ENCODE measurements at regions not wholly inside any gene's neighbourhood (a gene's known extent, or its start where the extent isn't known, plus 50 kb on each side); places are given as distances from the start of the nearest gene placed in this dataset.

- DNase-seq = no peak
These were observed 103.7 kb upstream of the TPM1 start for GRCh38 chr15:62938825-62939224.

DNA sequence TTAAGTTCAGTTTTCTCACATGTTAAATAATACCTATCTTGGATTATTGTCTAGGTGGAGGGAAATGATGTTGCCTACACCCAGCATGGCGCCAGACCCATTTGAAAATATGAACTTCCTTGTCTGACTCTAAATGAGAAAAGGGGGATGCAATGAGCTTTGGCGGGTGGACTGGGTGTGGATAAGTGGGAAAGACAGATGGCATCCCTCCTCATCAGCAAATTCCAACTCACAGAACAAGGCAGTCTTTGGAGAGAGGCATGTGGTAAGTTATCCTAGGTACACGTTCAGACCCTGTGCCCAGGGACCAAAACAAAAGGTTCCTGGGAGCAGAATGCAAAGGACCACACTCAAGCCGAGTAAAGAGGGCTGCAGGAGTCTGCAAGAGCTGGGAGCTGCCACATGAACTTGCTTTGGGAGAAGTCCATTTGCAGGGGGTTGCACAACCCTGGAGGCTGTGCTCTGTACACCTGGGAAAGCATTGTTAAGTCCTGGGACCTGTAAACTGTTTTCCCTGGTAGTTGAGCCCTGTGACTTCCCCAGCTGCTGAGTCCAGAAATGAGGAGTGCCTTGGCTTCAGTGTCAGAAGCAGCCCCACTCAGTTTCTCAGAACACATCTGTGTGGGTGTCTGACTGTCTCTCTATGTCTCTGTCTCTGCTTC, 102.3 kb upstream of the TPM1 start:
- DNase-seq = no peak

DNA sequence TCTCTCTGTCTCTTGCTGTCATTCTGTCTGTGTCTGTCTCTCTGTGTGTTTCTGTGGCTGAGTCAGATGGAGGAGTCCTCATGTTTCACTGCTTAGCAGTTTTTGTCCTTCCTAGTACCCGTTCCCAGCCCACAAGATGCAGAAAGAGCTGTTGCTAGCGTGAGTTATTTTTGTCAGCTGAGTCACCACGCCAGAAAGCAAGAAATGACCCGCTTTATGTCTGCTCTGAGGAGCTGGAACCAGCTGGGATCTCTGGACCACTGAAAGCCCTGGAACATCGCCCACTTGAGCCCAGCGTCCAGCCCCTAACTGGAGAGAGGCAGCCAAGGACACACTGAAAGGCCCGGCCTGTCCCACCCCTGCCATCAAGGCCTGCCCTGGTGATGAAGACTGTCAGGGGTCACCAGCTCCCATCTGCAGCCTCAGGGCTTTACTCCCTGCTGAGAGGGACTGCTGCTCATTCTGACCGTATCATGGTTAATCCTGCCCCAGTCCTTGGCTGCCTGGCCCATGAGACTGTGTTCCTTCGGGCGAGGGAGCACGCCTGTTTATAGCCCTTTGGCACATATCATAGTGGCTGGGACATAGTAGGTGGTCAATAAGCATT, 101.7 kb upstream of the TPM1 start:
- DNase-seq = no peak

GRCh38 chr15:62941699-62942098, 100.8 kb upstream of the TPM1 start:
- DNase-seq = no peak

- no peak for DNase-seq
These were observed 100.1 kb upstream of the TPM1 start for GRCh38 chr15:62942428-62942827.

GRCh38 chr15:62945063-62945462, 97.5 kb upstream of the TPM1 start:
- no peak for DNase-seq

DNA sequence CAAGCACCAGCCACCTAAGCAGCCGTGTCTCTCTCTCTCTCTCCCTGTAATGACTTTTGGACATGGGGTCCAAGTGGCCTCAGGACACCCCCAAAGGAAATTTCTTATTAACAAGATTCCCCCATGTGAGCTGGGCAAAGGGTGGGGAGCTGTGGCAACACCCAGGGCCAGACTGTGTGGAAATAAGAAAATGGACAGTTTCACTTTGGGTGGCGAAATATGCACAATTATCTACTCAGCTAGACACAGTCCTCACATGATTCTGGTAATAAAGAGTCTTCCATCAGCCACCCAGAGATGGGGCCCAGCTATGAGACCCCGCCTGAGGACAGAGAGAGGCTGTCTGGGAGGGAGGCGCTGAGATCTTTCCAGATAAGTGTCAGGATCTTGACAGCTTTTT, 96.8 kb upstream of the TPM1 start:
- no peak for DNase-seq

GRCh38 chr15:62946940-62947339, 95.6 kb upstream of the TPM1 start:
- DNase-seq = no peak

- no peak for DNase-seq
These were observed 92.0 kb upstream of the TPM1 start for GRCh38 chr15:62950462-62950931.

DNA sequence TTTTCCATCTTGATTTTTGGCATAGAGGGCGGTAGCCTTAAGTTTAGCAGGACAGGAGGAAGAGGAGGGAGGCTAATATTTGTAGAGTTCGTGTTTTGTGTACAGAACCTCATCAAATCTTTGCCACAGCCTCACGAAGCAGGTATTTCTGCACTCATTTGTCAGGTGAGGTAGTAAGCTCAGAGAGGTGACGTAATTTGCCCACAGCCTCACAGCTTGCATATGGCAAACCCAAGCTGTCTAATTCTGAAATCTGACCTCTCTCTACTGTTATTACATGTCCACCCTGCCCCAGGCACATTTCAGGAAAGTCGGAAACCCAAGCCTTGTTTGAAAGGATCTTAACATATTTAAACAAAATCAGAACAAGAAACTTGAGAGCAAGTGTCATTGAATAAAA, 91.1 kb upstream of the TPM1 start:
- DNase-seq = no peak

DNA sequence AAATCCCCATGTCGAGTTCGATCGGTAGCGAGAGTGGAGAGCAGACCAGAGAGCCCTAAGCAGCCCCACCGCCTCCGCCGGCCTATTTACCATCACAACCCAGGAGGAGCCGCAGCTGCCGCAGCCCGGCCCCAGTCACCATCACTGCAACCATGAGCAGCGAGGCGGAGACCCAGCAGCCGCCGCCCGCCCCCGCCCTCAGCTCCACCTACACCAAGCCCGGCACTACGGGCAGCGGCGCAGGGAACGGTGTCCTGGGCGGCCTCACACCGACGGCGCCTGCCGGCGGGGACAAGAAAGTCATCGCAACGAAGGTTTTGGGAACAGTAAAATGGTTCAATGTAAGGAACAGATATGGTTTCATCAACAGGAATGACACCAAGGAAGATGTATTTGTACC, 89.5 kb upstream of the TPM1 start:
- no peak for DNase-seq

DNA sequence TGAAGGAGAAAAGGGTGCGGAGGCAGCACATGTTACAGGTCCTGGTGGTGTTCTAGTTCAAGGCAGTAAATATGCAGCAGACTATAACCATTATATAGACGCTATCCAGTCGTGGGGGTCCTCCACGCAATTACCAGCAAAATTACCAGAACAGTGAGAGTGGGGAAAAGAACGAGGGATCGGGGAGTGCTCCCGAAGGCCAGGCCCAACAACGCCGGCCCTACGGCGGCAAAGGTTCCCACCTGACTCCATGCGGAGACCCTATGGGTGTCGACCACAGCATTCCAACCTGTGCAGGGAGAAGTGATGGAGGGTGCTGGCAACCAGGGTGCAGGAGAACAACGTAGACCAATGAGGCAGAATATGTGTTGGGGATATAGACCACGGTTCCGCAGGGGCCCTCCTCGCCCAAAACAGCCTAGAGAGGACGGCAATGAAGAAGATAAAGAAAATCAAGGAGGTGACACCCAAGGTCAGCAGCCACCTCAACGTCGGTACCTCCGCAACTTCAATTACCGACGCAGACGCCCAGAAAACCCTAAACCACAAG, 89.0 kb upstream of the TPM1 start:
- DNase-seq = no peak

DNA sequence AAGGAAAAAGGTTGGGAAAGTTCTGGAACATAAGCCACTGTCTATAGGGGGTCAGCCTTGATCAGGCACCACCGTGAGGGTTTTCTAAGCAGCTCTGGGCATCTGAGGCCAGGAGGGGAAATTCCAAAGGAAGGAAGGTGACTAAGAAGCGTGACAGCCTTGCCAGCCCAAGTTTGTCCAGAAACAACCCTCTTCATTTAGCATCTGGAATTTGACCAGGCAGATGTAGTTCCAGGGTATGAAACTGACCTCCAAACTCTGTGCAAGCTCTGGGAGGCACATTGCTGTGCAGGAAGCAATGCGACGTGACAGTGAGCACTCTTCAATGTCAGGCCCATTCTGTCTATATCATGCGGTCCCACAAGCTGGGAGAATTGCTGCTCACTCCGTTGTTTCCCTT, 85.4 kb upstream of the TPM1 start:
- no peak for DNase-seq

GRCh38 chr15:62958528-62959363, 83.8 kb upstream of the TPM1 start:
- no peak for DNase-seq

GRCh38 chr15:62961134-62961533, 81.4 kb upstream of the TPM1 start:
- DNase-seq = no peak

DNA sequence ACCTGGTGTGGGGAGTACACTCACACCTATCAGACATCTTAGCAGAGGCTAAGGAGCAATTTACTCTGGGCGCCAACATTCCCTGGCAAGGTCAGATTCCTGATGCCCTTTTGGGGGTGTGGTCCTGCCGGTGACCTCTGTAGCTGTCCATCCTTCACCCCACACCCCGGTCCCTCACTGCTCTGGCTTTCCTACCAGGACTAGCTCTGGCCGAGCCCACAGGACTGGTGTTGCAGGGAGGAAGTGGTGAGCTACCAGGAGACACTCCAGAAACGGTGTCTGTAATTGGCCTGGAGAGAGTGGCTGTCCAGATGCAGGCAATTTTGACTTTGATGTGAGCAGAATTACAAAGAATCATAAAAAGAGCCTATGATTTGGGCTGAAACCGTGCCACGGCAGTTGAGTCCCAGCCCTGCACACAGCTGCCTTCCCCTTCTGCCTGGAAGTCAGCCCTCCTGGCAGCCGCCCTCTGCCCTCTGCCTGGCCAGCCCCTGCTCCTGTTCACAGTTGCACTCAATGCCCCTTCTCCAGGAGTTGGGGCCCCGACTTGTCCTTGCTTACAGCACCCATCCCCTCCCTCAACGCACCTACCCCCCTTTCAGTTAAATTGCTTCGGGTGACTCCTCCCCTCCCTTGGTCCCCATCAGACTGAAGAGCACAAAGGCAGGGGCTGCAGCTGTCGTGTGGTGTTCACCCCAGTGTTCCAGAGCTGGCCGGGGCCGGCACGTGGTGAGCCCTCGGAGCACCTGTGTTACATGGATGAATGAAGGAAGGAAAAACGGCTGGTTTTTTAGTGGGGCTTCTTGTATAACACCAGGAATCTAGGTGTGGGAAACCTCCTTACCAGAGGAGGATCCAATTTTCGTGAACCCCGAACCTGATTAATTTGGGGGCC, 80.2 kb upstream of the TPM1 start:
- no peak for DNase-seq

DNA sequence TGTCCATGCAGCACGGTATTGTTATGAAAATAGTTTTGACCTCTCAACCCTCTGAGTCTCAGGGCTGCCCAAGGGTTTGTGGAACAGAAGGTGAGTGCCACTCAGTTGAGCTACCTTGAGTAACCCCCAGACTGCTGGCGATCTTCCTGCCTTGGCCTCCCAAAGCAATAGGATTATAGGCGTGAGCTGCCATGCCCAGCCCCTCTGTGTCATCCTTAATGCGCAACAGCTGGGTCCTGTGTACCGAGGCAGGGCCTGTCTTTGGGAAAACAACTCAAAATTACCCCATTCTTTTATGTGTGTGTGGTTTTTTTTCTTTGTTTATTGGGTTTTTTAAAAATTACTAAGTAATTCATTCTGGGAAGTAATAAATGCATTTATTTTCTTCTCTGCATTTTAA, 78.3 kb upstream of the TPM1 start:
- no peak for DNase-seq

- no peak for DNase-seq
These were observed 76.1 kb upstream of the TPM1 start for GRCh38 chr15:62966294-62967078.

- no peak for DNase-seq
These were observed 73.8 kb upstream of the TPM1 start for GRCh38 chr15:62968699-62969098.

GRCh38 chr15:62969442-62970089, 73.0 kb upstream of the TPM1 start:
- no peak for DNase-seq

- no peak for DNase-seq
These were observed 69.7 kb upstream of the TPM1 start for GRCh38 chr15:62972814-62973213.
